ENCODE measurements at regions not wholly inside any gene's neighbourhood (a gene's known extent, or its start where the extent isn't known, plus 50 kb on each side); places are given as distances from the start of the nearest gene placed in this dataset.

- no peak for FAIRE-seq
Measured at GRCh38 chr12:34390171-34390841, 368.0 kb downstream of the ALG10 start.

GRCh38 chr12:34390846-34391700 is 368.8 kb downstream of the ALG10 start:
- FAIRE-seq (no peak), DNase-seq (ENCODE audit: low spot score in 2 of 2) (no peak)

More at GRCh38 chr12:34390171-34390841, 368.0 kb downstream of the ALG10 start:
- DNase-seq (ENCODE audit: low spot score in 2 of 2): no peak

GRCh38 chr12:34391771-34392581 is 369.7 kb downstream of the ALG10 start:
- no peak for FAIRE-seq
- no peak for DNase-seq (ENCODE audit: low spot score in 2 of 2)

GRCh38 chr12:34392741-34393085 is 370.4 kb downstream of the ALG10 start:
- DNase-seq (ENCODE audit: low spot score in 2 of 2) (no peak), FAIRE-seq (no peak)

- FAIRE-seq (no peak), DNase-seq (ENCODE audit: low spot score in 2 of 2) (no peak)
Measured at GRCh38 chr12:34393086-34393820, 371.0 kb downstream of the ALG10 start.

- DNase-seq (ENCODE audit: low spot score in 2 of 2): no peak
- FAIRE-seq: no peak
Measured at GRCh38 chr12:34393821-34394150, 371.5 kb downstream of the ALG10 start.

- DNase-seq (ENCODE audit: low spot score in 2 of 2) (peak in 1 of 2 donors; percentile 1), FAIRE-seq (no peak)
Measured at GRCh38 chr12:34394211-34395055, 372.1 kb downstream of the ALG10 start.

GRCh38 chr12:34395056-34396005 is 373.0 kb downstream of the ALG10 start:
- FAIRE-seq: no peak
- DNase-seq (ENCODE audit: low spot score in 2 of 2): peak in 1 of 2 donors; percentile 4

- DNase-seq (ENCODE audit: low spot score in 2 of 2): peak in 1 of 2 donors; percentile 3
- FAIRE-seq: no peak
Measured at GRCh38 chr12:34396006-34396860, 373.9 kb downstream of the ALG10 start.

GRCh38 chr12:34396861-34397590 is 374.7 kb downstream of the ALG10 start:
- DNase-seq (ENCODE audit: low spot score in 2 of 2) (peak in 1 of 2 donors; percentile 2), FAIRE-seq (no peak)

GRCh38 chr12:34397591-34398365 is 375.5 kb downstream of the ALG10 start:
- FAIRE-seq: no peak
- DNase-seq (ENCODE audit: low spot score in 2 of 2): peak; percentile 0

- FAIRE-seq (no peak), DNase-seq (ENCODE audit: low spot score in 2 of 2) (peak in 1 of 2 donors; percentile 0)
Measured at GRCh38 chr12:34398366-34398705, 376.0 kb downstream of the ALG10 start.

- FAIRE-seq (no peak), DNase-seq (ENCODE audit: low spot score in 2 of 2) (peak in 1 of 2 donors; percentile 0)
Measured at GRCh38 chr12:34398706-34399630, 376.7 kb downstream of the ALG10 start.

- DNase-seq (ENCODE audit: low spot score in 2 of 2) (peak in 1 of 2 donors; percentile 1), FAIRE-seq (no peak)
Measured at GRCh38 chr12:34399631-34400410, 377.5 kb downstream of the ALG10 start.
